Astrocyte of the spinal cord (primary cell): ENCODE measurements at regions not wholly inside any gene's neighbourhood (a gene's known extent, or its start where the extent isn't known, plus 50 kb on each side); places are given as distances from the start of the nearest gene placed in this dataset.

ENCODE experiments used
- DNase-seq: peaks from one replicate; pipeline ENCODE4 v3.0.0; 2011; ENCODE audit warnings: low read depth, low spot score
- H3K4me3 ChIP-seq: 2 replicates; pipeline ENCODE4 v1.5.1; 2011; ENCODE audit warnings: low read depth, mild to moderate bottlenecking, low read length, moderate library complexity
- in situ Hi-C: cut with HindIII; loops from 2 replicates; pipeline ENCODE4 v1.10.0; 2017; ENCODE audit warnings: low sequenced_read_pairs
- TF ChIP-seq, protein P1 (sequence below): IDR thresholded peaks from 2 replicates; pipeline ENCODE4 v1.5.1; 2012; ENCODE audit warnings: low read depth, mild to moderate bottlenecking, low read length, inconsistent platforms

DNA sequence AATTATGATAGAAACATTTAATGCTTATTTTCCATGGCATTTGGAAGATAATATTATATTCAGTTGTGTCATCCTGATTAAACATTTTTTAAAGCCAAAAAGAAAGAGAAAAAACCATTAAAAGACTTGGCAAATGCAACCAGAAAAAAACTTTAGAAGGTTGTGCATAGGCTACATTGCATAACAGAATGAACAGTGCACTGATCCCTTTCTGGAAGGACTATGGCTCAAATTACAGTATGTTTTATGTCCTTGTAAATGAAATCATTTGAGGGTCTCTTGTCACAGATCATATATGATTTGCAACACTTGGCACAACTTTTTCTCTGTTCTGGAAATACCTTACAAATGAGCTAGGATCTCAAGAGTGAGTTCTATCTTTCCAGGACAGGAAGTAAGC is 275.2 kb upstream of the FLRT2 start:
- in situ Hi-C loops: no loop called here
- no peak overlapping the region for H3K4me3 ChIP-seq
- TF ChIP-seq, protein P1, sequence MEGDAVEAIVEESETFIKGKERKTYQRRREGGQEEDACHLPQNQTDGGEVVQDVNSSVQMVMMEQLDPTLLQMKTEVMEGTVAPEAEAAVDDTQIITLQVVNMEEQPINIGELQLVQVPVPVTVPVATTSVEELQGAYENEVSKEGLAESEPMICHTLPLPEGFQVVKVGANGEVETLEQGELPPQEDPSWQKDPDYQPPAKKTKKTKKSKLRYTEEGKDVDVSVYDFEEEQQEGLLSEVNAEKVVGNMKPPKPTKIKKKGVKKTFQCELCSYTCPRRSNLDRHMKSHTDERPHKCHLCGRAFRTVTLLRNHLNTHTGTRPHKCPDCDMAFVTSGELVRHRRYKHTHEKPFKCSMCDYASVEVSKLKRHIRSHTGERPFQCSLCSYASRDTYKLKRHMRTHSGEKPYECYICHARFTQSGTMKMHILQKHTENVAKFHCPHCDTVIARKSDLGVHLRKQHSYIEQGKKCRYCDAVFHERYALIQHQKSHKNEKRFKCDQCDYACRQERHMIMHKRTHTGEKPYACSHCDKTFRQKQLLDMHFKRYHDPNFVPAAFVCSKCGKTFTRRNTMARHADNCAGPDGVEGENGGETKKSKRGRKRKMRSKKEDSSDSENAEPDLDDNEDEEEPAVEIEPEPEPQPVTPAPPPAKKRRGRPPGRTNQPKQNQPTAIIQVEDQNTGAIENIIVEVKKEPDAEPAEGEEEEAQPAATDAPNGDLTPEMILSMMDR: no peak
- DNase-seq: no peak

GRCh38 chr14:85257287-85257686 is 272.7 kb upstream of the FLRT2 start:
- H3K4me3 ChIP-seq: no peak overlapping the region
- DNase-seq: no peak
- TF ChIP-seq, protein P1: no peak
- in situ Hi-C loops: no loop called here

GRCh38 chr14:85263916-85264675 is 265.8 kb upstream of the FLRT2 start:
- in situ Hi-C loops: no loop called here
- no peak for DNase-seq
- TF ChIP-seq, protein P1: no peak
- H3K4me3 ChIP-seq: no peak overlapping the region

GRCh38 chr14:85273099-85273677 is 256.8 kb upstream of the FLRT2 start:
- in situ Hi-C loops: no loop called here
- TF ChIP-seq, protein P1: no peak
- DNase-seq: no peak
- H3K4me3 ChIP-seq: no peak overlapping the region

DNA sequence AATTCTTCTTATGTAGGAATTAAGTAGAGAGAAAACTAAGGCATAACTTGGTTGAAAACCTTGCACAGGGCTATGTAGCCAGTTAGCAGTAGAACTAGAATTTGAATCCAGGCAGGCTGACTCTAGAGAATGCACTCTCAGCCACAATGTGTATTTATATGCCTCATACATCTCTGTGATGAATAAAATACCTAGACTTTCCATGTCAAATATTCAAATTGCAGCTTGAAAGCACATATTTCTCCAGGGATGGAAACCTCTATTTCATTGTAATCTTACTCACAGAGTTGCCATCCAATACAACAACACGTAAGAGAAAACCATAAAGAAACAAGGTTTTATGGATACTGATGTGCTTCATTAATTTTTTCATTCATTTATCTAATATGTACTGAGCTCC is 256.0 kb upstream of the FLRT2 start:
- TF ChIP-seq, protein P1: no peak
- in situ Hi-C loops: no loop called here
- no peak overlapping the region for H3K4me3 ChIP-seq
- no peak for DNase-seq

- H3K4me3 ChIP-seq: no peak overlapping the region
- TF ChIP-seq, protein P1: no peak
- in situ Hi-C loops: no loop called here
- DNase-seq: no peak
Measured at GRCh38 chr14:85276161-85276978, 253.6 kb upstream of the FLRT2 start.
